ENCODE measurements at regions not wholly inside any gene's neighbourhood (a gene's known extent, or its start where the extent isn't known, plus 50 kb on each side); places are given as distances from the start of the nearest gene placed in this dataset.

DNA sequence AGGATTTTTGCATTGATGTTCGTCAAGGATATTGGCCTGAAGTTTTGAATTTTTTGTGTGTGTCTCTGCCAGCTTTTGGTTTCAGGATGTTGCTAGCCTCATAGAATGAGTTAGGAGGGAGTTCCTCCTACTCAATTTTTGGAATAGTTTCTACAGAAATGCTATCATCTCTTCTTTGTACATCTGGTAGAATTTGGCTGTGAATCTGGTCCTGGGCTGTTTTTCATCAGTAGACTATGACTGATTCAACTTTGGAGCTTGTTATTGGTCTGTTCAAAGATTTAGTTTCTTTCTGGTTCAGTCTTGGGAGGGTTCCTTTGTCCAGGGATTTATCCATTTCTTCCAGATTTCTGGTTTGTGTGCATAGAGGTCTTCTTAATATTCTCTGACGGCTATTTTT lies 166.7 kb downstream of the ST6GAL2 start:
- no peak overlapping the region for H3K4me3 ChIP-seq (replicated peaks in 1 of 2; ENCODE audit: low read depth in 1 of 2, low read length in 2 of 2)
- TF ChIP-seq YY1 (IDR thresholded peaks at IDR 0.05; ENCODE audit: extremely low read depth, insufficient replicate concordance, low read depth, low read length) = no peak
- no peak for TF ChIP-seq RAD21 (IDR thresholded peaks at IDR 0.05; ENCODE audit: low read depth)
- TF ChIP-seq, protein P1, sequence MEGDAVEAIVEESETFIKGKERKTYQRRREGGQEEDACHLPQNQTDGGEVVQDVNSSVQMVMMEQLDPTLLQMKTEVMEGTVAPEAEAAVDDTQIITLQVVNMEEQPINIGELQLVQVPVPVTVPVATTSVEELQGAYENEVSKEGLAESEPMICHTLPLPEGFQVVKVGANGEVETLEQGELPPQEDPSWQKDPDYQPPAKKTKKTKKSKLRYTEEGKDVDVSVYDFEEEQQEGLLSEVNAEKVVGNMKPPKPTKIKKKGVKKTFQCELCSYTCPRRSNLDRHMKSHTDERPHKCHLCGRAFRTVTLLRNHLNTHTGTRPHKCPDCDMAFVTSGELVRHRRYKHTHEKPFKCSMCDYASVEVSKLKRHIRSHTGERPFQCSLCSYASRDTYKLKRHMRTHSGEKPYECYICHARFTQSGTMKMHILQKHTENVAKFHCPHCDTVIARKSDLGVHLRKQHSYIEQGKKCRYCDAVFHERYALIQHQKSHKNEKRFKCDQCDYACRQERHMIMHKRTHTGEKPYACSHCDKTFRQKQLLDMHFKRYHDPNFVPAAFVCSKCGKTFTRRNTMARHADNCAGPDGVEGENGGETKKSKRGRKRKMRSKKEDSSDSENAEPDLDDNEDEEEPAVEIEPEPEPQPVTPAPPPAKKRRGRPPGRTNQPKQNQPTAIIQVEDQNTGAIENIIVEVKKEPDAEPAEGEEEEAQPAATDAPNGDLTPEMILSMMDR (IDR thresholded peaks at IDR 0.05 in 2 of 3, conservative IDR thresholded peaks at IDR 0.05 in 1 of 3; ENCODE audit: borderline replicate concordance in 1 of 3, insufficient read depth in 1 of 3, low read depth in 2 of 3, low read length in 2 of 3) = no peak
- no peak for TF ChIP-seq ZNF274 (IDR thresholded peaks at IDR 0.05; ENCODE audit: low read depth, low read length)
- no peak for TF ChIP-seq POLR2AphosphoS5 (IDR thresholded peaks at IDR 0.05; ENCODE audit: low read depth, low read length)
- TF ChIP-seq JUND (IDR thresholded peaks at IDR 0.05) = no peak
- TF ChIP-seq CEBPB (IDR thresholded peaks at IDR 0.05; ENCODE audit: low read depth) = no peak
- no peak for TF ChIP-seq SRF (IDR thresholded peaks at IDR 0.05; ENCODE audit: low read depth)
- TF ChIP-seq, protein P2, sequence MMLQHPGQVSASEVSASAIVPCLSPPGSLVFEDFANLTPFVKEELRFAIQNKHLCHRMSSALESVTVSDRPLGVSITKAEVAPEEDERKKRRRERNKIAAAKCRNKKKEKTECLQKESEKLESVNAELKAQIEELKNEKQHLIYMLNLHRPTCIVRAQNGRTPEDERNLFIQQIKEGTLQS (IDR thresholded peaks at IDR 0.05) = no peak
- no peak for TF ChIP-seq POLR2A (IDR thresholded peaks at IDR 0.05; ENCODE audit: borderline replicate concordance, extremely low read depth, insufficient read depth, insufficient read length)
- TF ChIP-seq TCF7L2 (IDR thresholded peaks at IDR 0.05; ENCODE audit: borderline replicate concordance, extremely low read depth, insufficient read depth, insufficient read length) = no peak
- no peak for TF ChIP-seq EGR1 (IDR thresholded peaks at IDR 0.05; ENCODE audit: low read depth)
- TF ChIP-seq, protein P3, sequence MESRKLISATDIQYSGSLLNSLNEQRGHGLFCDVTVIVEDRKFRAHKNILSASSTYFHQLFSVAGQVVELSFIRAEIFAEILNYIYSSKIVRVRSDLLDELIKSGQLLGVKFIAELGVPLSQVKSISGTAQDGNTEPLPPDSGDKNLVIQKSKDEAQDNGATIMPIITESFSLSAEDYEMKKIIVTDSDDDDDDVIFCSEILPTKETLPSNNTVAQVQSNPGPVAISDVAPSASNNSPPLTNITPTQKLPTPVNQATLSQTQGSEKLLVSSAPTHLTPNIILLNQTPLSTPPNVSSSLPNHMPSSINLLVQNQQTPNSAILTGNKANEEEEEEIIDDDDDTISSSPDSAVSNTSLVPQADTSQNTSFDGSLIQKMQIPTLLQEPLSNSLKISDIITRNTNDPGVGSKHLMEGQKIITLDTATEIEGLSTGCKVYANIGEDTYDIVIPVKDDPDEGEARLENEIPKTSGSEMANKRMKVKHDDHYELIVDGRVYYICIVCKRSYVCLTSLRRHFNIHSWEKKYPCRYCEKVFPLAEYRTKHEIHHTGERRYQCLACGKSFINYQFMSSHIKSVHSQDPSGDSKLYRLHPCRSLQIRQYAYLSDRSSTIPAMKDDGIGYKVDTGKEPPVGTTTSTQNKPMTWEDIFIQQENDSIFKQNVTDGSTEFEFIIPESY (IDR thresholded peaks at IDR 0.05; ENCODE audit: extremely low read depth, insufficient replicate concordance, low read length) = no peak
- no peak for TF ChIP-seq SP1 (IDR thresholded peaks at IDR 0.05; ENCODE audit: low read depth)
- TF ChIP-seq, protein P4, sequence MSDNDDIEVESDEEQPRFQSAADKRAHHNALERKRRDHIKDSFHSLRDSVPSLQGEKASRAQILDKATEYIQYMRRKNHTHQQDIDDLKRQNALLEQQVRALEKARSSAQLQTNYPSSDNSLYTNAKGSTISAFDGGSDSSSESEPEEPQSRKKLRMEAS (IDR thresholded peaks at IDR 0.05) = no peak
- TF ChIP-seq CBX3 (IDR thresholded peaks at IDR 0.05; ENCODE audit: low read depth) = no peak
- no peak for TF ChIP-seq FOSL1 (IDR thresholded peaks at IDR 0.05; ENCODE audit: low read depth)
- TF ChIP-seq, protein P5, sequence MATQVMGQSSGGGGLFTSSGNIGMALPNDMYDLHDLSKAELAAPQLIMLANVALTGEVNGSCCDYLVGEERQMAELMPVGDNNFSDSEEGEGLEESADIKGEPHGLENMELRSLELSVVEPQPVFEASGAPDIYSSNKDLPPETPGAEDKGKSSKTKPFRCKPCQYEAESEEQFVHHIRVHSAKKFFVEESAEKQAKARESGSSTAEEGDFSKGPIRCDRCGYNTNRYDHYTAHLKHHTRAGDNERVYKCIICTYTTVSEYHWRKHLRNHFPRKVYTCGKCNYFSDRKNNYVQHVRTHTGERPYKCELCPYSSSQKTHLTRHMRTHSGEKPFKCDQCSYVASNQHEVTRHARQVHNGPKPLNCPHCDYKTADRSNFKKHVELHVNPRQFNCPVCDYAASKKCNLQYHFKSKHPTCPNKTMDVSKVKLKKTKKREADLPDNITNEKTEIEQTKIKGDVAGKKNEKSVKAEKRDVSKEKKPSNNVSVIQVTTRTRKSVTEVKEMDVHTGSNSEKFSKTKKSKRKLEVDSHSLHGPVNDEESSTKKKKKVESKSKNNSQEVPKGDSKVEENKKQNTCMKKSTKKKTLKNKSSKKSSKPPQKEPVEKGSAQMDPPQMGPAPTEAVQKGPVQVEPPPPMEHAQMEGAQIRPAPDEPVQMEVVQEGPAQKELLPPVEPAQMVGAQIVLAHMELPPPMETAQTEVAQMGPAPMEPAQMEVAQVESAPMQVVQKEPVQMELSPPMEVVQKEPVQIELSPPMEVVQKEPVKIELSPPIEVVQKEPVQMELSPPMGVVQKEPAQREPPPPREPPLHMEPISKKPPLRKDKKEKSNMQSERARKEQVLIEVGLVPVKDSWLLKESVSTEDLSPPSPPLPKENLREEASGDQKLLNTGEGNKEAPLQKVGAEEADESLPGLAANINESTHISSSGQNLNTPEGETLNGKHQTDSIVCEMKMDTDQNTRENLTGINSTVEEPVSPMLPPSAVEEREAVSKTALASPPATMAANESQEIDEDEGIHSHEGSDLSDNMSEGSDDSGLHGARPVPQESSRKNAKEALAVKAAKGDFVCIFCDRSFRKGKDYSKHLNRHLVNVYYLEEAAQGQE (IDR thresholded peaks at IDR 0.05; ENCODE audit: low read depth) = no peak
- H3K4me1 ChIP-seq (ENCODE audit: control insufficient read depth in 1 of 2, insufficient read depth in 2 of 2, low read length in 2 of 2) = no peaks in the 10 kb centered on the region
- ChIA-PET RAD21 (ENCODE audit: low non-redundant PET in 1 of 2, low total read pairs in 2 of 2, uncharacterized antibody in 2 of 2, unreplicated experiment in 2 of 2) (no interaction called here), CTCF (no interaction called here), POLR2A (no interaction called here)
- no peaks in the 10 kb centered on the region for H4K20me1 ChIP-seq (ENCODE audit: insufficient read depth)
- BruUV-seq (replicated peaks) = no TSS peak
- no peaks in the 10 kb centered on the region for H3K36me3 ChIP-seq (ENCODE audit: control insufficient read depth in 1 of 2, insufficient read depth in 2 of 2, low read length in 2 of 2)
- DNase-seq (ENCODE audit: low read depth, low spot score) (no peak), ATAC-seq (no peak)
- intact Hi-C loops (cut with micrococcal nuclease) = no loop called here
- no peak overlapping the region for H2AFZ ChIP-seq (ENCODE audit: low read depth, low read length, poor library complexity, severe bottlenecking)
- no peaks in the 10 kb centered on the region for H3K79me2 ChIP-seq (ENCODE audit: insufficient read depth, low read length)
- H3K9me3 ChIP-seq (ENCODE audit: control insufficient read depth in 1 of 2, insufficient read depth in 1 of 2, low read depth in 1 of 2, low read length in 2 of 2) = peaks cover 0 to 5% of the 10 kb centered on the region in 2 experiments; a peak in 2 of 4 replicates
- H3K4me2 ChIP-seq (ENCODE audit: low read length) = no peak overlapping the region
- no peak overlapping the region for H3K27ac ChIP-seq (ENCODE audit: low read depth, low read length)
- H3K9me2 ChIP-seq (ENCODE audit: insufficient read depth) = no peaks in the 10 kb centered on the region
- no peak overlapping the region for H3K9ac ChIP-seq (ENCODE audit: low read length)
- H3K27me3 ChIP-seq (ENCODE audit: insufficient read depth, low read length) = no peaks in the 10 kb centered on the region

All from HCT116 (cell line).